ENCODE measurements at regions not wholly inside any gene's neighbourhood (a gene's known extent, or its start where the extent isn't known, plus 50 kb on each side); places are given as distances from the start of the nearest gene placed in this dataset.

DNA sequence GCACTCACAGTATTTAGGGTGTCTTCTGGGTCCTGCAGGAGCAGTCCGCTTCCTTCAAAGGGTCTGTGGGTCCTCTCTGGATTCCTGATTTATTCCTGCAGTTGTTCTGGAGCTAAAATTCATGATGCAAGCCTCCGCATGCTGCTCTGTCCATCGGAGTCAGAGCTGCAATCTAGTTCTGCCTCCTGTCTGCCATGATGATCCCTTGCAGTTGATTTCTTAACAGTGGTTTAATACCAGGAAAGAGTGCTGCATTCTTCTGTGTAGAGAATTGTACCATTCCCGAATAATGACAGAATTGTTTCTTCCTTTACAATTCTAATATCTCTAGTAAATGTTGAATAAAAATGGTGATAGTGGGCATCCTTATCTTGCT lies 72.0 kb upstream of the B3GAT2 start:
- TF ChIP-seq CTCF (IDR thresholded peaks at IDR 0.05; ENCODE audit: insufficient read depth, low read length) (no peak), SPI1 (IDR thresholded peaks at IDR 0.05; ENCODE audit: borderline replicate concordance, low read depth) (no peak), POLR2AphosphoS5 (IDR thresholded peaks at IDR 0.05; ENCODE audit: low read depth) (no peak), GABPA (IDR thresholded peaks at IDR 0.05; ENCODE audit: low read depth) (no peak)

All from HL-60 (cell line).